ENCODE measurements at regions not wholly inside any gene's neighbourhood (a gene's known extent, or its start where the extent isn't known, plus 50 kb on each side); places are given as distances from the start of the nearest gene placed in this dataset.

- Histone ChIP-seq H4K20me1 (ENCODE audit: insufficient read depth, low read length) (no peaks in the 10 kb centered on the region), H3K79me2 (ENCODE audit: insufficient read depth, low read length) (no peaks in the 10 kb centered on the region), H3K9me3 (replicated peaks in 1 of 2; ENCODE audit: control insufficient read depth in 1 of 2, insufficient read depth in 1 of 2, low read length in 2 of 2) (no peaks in the 10 kb centered on the region), H3K4me1 (ENCODE audit: control insufficient read depth in 1 of 2, insufficient read depth in 2 of 2, low read length in 2 of 2) (no peaks in the 10 kb centered on the region), H3K36me3 (replicated peaks in 1 of 2; ENCODE audit: control insufficient read depth in 1 of 2, insufficient read depth in 2 of 2, low read length in 2 of 2) (no peaks in the 10 kb centered on the region), H3K4me3 (replicated peaks in 1 of 3; ENCODE audit: low read depth in 2 of 3, low read length in 3 of 3) (no peak overlapping the region), H3K4me2 (replicated peaks; ENCODE audit: extremely low read depth, low read length, poor library complexity, severe bottlenecking) (no peak overlapping the region), H2AFZ (ENCODE audit: insufficient read depth, low read depth, low read length, poor library complexity, severe bottlenecking) (no peak overlapping the region), H3K27me3 (ENCODE audit: control insufficient read depth in 2 of 2, insufficient read depth in 2 of 2, low read length in 2 of 2) (no peaks in the 10 kb centered on the region), H3K9ac (ENCODE audit: insufficient read depth, low read length, poor library complexity, severe bottlenecking) (no peak overlapping the region), H3K27ac (ENCODE audit: low read depth in 1 of 2, low read length in 2 of 2) (no peak overlapping the region)
- DNase-seq, result no peak
- 88% methylated on average over 2 of the region's 2 CpGs for WGBS (ENCODE audit: insufficient coverage)
- Mint-ChIP-seq H3K36me3 (no peaks in the 10 kb centered on the region), H3K9me3 (peaks cover 0 to 2% (median 0%) of the 10 kb centered on the region in 7 donors), H3K27ac (no peak overlapping the region), H3K27me3 (ENCODE audit: low read depth in 3 of 3) (no peaks in the 10 kb centered on the region), H3K4me3 (no peak overlapping the region), H3K4me1 (no peaks in the 10 kb centered on the region)
- intact Hi-C loops (cut with micrococcal nuclease), result no loop called here
- no peak for TF ChIP-seq CTCF (IDR thresholded peaks at IDR 0.05)
These were observed 353.1 kb upstream of the ANO5 start for GRCh38 chr11:21839796-21840195.

- H3K27me3 Mint-ChIP-seq (ENCODE audit: low read depth in 3 of 3), result no peaks in the 10 kb centered on the region
- Histone ChIP-seq H3K9me3 (replicated peaks in 1 of 2; ENCODE audit: control insufficient read depth in 1 of 2, insufficient read depth in 1 of 2, low read length in 2 of 2) (no peaks in the 10 kb centered on the region), H3K4me1 (ENCODE audit: control insufficient read depth in 1 of 2, insufficient read depth in 2 of 2, low read length in 2 of 2) (no peaks in the 10 kb centered on the region), H3K9ac (ENCODE audit: insufficient read depth, low read length, poor library complexity, severe bottlenecking) (no peak overlapping the region), H3K36me3 (replicated peaks in 1 of 2; ENCODE audit: control insufficient read depth in 1 of 2, insufficient read depth in 2 of 2, low read length in 2 of 2) (no peaks in the 10 kb centered on the region), H3K4me3 (replicated peaks in 1 of 3; ENCODE audit: low read depth in 2 of 3, low read length in 3 of 3) (no peak overlapping the region), H3K79me2 (ENCODE audit: insufficient read depth, low read length) (no peaks in the 10 kb centered on the region), H3K27ac (ENCODE audit: low read depth in 1 of 2, low read length in 2 of 2) (no peak overlapping the region), H2AFZ (ENCODE audit: insufficient read depth, low read depth, low read length, poor library complexity, severe bottlenecking) (no peak overlapping the region), H3K27me3 (ENCODE audit: control insufficient read depth in 2 of 2, insufficient read depth in 2 of 2, low read length in 2 of 2) (no peaks in the 10 kb centered on the region), H3K4me2 (replicated peaks; ENCODE audit: extremely low read depth, low read length, poor library complexity, severe bottlenecking) (no peak overlapping the region), H4K20me1 (ENCODE audit: insufficient read depth, low read length) (no peaks in the 10 kb centered on the region)
- no peaks in the 10 kb centered on the region for H3K36me3 Mint-ChIP-seq
- no peaks in the 10 kb centered on the region for H3K4me1 Mint-ChIP-seq
- no peak for DNase-seq
- intact Hi-C loops (cut with micrococcal nuclease), result no loop called here
- peaks cover 0 to 5% (median 0%) of the 10 kb centered on the region in 7 donors for H3K9me3 Mint-ChIP-seq
- no peak overlapping the region for H3K27ac Mint-ChIP-seq
- TF ChIP-seq CTCF (IDR thresholded peaks at IDR 0.05), result no peak
- no peak overlapping the region for H3K4me3 Mint-ChIP-seq
- no CpG with 5 or more reads among the region's 4 CpGs for WGBS (ENCODE audit: insufficient coverage)
These were observed 331.6 kb upstream of the ANO5 start for GRCh38 chr11:21861314-21861713.

Measured in CD14-positive monocyte (primary cell).